PC-3 (cell line): ENCODE measurements at regions not wholly inside any gene's neighbourhood (a gene's known extent, or its start where the extent isn't known, plus 50 kb on each side); places are given as distances from the start of the nearest gene placed in this dataset.

Experiments used
- ATAC-seq: fragments of 200-7000 bp; cut with Tn5 transposase; 2 replicates; pipeline ENCODE4 v1.9.1; 2020; ENCODE audit warnings: mild to moderate bottlenecking, moderate library complexity
- BruUV-seq: library from RNA; stranded (reverse); fragments of 400-500 nt; replicated peaks from 2 replicates; lab custom pipeline; 2021; lab: Mats Ljungman, UMichigan
- CTCF ChIA-PET: fragments of 300-600 bp; sonication (Branson Sonifier 250); formaldehyde crosslinking; loops from one replicate; lab custom pipeline; 2022; ENCODE audit warnings: antibody characterized with exemption; lab: Charles Lee
- POLR2A ChIA-PET: fragments of 300-600 bp; sonication (Branson Sonifier 250); formaldehyde crosslinking; loops from one replicate; lab custom pipeline; 2022; ENCODE audit warnings: antibody characterized with exemption; ENCODE audit not compliant: unreplicated experiment; lab: Charles Lee
- DNase-seq: peaks from one replicate; pipeline ENCODE4 v3.0.0-alpha.2; 2015
- H2AFZ ChIP-seq: fragments of 300-600 bp; sonication (generic); 2 replicates; pipeline ENCODE4 v1.6.0; 2016; ENCODE audit warnings: antibody characterized with exemption, low read length
- H3F3A ChIP-seq: fragments of 300-600 bp; sonication (generic); one replicate; pipeline ENCODE4 v1.6.0; 2017; ENCODE audit warnings: antibody characterized with exemption, low read length, control low read depth, mild to moderate bottlenecking; ENCODE audit not compliant: unreplicated experiment
- H3K27ac ChIP-seq: fragments of 300-600 bp; sonication (generic); 2 replicates; pipeline ENCODE4 v1.5.1; 2016; ENCODE audit warnings: mild to moderate bottlenecking, low read length
- H3K27me3 ChIP-seq: fragments of 300-600 bp; sonication (generic); 2 replicates; pipeline ENCODE4 v1.6.1; 2016; ENCODE audit warnings: low read length, mixed read lengths
- H3K36me3 ChIP-seq: fragments of 300-600 bp; sonication (generic); 2 replicates; pipeline ENCODE4 v1.6.1; 2016; ENCODE audit warnings: low read depth, mixed run types, low read length, mixed read lengths
- H3K4me1 ChIP-seq: fragments of 300-600 bp; sonication (generic); 2 replicates; pipeline ENCODE4 v1.5.1; 2016; ENCODE audit warnings: low read length; ENCODE audit not compliant: insufficient read depth
- H3K4me2 ChIP-seq: fragments of 300-600 bp; sonication (generic); 2 replicates; pipeline ENCODE4 v1.6.0; 2016; ENCODE audit warnings: low read length
- H3K4me3 ChIP-seq: fragments of 300-600 bp; sonication (generic); 2 replicates; pipeline ENCODE4 v1.5.1; 2016; ENCODE audit warnings: mild to moderate bottlenecking, low read length, mixed read lengths
- H3K79me2 ChIP-seq: fragments of 300-600 bp; sonication (generic); 2 replicates; pipeline ENCODE4 v1.6.1; 2017; ENCODE audit warnings: low read length, mixed read lengths
- H3K9ac ChIP-seq: fragments of 300-600 bp; sonication (generic); 2 replicates; pipeline ENCODE4 v1.6.0; 2016; ENCODE audit warnings: mild to moderate bottlenecking, low read length
- H3K9me2 ChIP-seq: fragments of 300-600 bp; sonication (generic); replicated peaks from 2 replicates; pipeline ENCODE4 v1.6.1; 2016; ENCODE audit warnings: mixed run types, low read length, mixed read lengths
- H3K9me3 ChIP-seq: fragments of 300-600 bp; sonication (generic); 2 replicates; pipeline ENCODE4 v1.6.1; 2016; ENCODE audit warnings: low read length, mixed read lengths
- H4K20me1 ChIP-seq: fragments of 300-600 bp; sonication (generic); 2 replicates; pipeline ENCODE4 v1.6.1; 2016; ENCODE audit warnings: low read length, mixed read lengths
- EZH2 ChIP-seq: fragments of 300-600 bp; sonication (generic); IDR thresholded peaks from one replicate; pipeline ENCODE4 v1.6.1; 2017; ENCODE audit warnings: antibody characterized with exemption, mild to moderate bottlenecking, low read length; ENCODE audit not compliant: unreplicated experiment
- EZH2phosphoT487 ChIP-seq: fragments of 300-600 bp; sonication (generic); IDR thresholded peaks from 2 replicates; pipeline ENCODE4 v1.6.1; 2018; ENCODE audit warnings: mild to moderate bottlenecking, antibody characterized with exemption, low read length, borderline replicate concordance
- intact Hi-C: fragments of 100-400 bp; cut with micrococcal nuclease; formaldehyde crosslinking; loops from 2 replicates; pipeline ENCODE4 v1.9.0; 2023
- TF ChIP-seq, protein P1 (sequence below): fragments of 300-600 bp; sonication (generic); conservative IDR thresholded peaks from 2 replicates; pipeline ENCODE4 v1.5.1; 2017; ENCODE audit warnings: antibody characterized with exemption, low read depth, mild to moderate bottlenecking, low read length

- no peak overlapping the region for H3K4me2 ChIP-seq
- DNase-seq (no peak), ATAC-seq (no peak)
- H3K9me3 ChIP-seq: no peaks in the 10 kb centered on the region
- POLR2A ChIA-PET: no interaction called here
- H3K27me3 ChIP-seq: no peaks in the 10 kb centered on the region
- H3K36me3 ChIP-seq: no peaks in the 10 kb centered on the region
- CTCF ChIA-PET: no interaction called here
- H3K79me2 ChIP-seq: no peaks in the 10 kb centered on the region
- no peaks in the 10 kb centered on the region for H3K9me2 ChIP-seq
- H3K27ac ChIP-seq: no peak overlapping the region
- H4K20me1 ChIP-seq: no peaks in the 10 kb centered on the region
- H3F3A ChIP-seq: no peaks in the 10 kb centered on the region
- intact Hi-C loops: no loop called here
- no peak overlapping the region for H2AFZ ChIP-seq
- no peak overlapping the region for H3K9ac ChIP-seq
- TF ChIP-seq EZH2phosphoT487 (no peak), EZH2 (no peak)
- TF ChIP-seq, protein P1, sequence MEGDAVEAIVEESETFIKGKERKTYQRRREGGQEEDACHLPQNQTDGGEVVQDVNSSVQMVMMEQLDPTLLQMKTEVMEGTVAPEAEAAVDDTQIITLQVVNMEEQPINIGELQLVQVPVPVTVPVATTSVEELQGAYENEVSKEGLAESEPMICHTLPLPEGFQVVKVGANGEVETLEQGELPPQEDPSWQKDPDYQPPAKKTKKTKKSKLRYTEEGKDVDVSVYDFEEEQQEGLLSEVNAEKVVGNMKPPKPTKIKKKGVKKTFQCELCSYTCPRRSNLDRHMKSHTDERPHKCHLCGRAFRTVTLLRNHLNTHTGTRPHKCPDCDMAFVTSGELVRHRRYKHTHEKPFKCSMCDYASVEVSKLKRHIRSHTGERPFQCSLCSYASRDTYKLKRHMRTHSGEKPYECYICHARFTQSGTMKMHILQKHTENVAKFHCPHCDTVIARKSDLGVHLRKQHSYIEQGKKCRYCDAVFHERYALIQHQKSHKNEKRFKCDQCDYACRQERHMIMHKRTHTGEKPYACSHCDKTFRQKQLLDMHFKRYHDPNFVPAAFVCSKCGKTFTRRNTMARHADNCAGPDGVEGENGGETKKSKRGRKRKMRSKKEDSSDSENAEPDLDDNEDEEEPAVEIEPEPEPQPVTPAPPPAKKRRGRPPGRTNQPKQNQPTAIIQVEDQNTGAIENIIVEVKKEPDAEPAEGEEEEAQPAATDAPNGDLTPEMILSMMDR: no peak
- no TSS peak for BruUV-seq
- no peak overlapping the region for H3K4me3 ChIP-seq
- H3K4me1 ChIP-seq: no peaks in the 10 kb centered on the region
These were observed 77.2 kb upstream of the ARSJ start for GRCh38 chr4:114056599-114056998.

DNA sequence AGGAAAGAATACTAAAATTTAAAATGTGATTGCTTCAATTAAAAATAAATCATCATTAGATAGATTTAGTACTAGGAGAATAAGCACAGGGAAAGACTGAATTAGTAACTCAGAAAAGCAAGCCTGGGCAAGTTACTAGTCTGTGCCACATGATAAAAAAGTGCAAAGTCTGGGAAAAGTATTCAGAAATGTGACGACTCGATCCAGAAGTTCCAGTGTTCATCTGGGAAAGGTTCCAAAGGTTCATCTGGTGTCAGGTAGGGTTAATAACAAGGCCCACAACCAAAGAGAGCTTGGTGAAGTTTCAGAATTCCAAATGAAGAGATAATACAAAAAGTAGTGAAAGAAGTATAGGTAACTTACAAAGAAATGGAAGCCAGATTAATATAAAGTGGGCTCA lies 78.3 kb upstream of the ARSJ start:
- no peak for ATAC-seq
- no peak overlapping the region for H2AFZ ChIP-seq
- H3K27me3 ChIP-seq: no peaks in the 10 kb centered on the region
- H3K9me3 ChIP-seq: no peaks in the 10 kb centered on the region
- TF ChIP-seq EZH2: no peak
- TF ChIP-seq, protein P1: no peak
- TF ChIP-seq EZH2phosphoT487: no peak
- H3K9ac ChIP-seq: no peak overlapping the region
- no peaks in the 10 kb centered on the region for H3K9me2 ChIP-seq
- no TSS peak for BruUV-seq
- no peak overlapping the region for H3K4me2 ChIP-seq
- H3K4me3 ChIP-seq: no peak overlapping the region
- H3F3A ChIP-seq: no peaks in the 10 kb centered on the region
- CTCF ChIA-PET: no interaction called here
- no peak for DNase-seq
- H3K36me3 ChIP-seq: no peaks in the 10 kb centered on the region
- H3K79me2 ChIP-seq: no peaks in the 10 kb centered on the region
- no peak overlapping the region for H3K27ac ChIP-seq
- intact Hi-C loops: no loop called here
- POLR2A ChIA-PET: no interaction called here
- no peaks in the 10 kb centered on the region for H4K20me1 ChIP-seq
- no peaks in the 10 kb centered on the region for H3K4me1 ChIP-seq

DNA sequence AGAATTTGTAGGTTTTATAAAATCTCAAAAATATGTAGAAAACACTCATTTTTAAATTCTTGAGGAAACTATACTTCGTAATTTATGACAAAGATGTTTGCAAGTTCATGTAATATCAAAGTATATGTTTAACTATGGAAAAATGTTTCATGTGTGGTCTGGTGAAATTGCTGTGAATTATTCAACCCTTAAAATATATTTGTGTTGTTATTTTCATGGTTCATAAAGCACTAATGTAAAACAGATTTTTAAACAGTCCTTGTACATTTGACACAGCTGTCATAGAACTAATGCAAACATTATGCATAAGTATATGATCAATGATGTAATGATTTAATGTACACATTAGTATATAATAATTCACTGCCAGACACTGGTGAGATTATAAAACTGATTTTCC lies 83.1 kb upstream of the ARSJ start:
- Histone ChIP-seq H3K4me2 (no peak overlapping the region), H3K79me2 (no peaks in the 10 kb centered on the region), H3K4me3 (no peak overlapping the region), H3K27me3 (no peaks in the 10 kb centered on the region), H3K9me3 (no peaks in the 10 kb centered on the region), H3K4me1 (no peaks in the 10 kb centered on the region), H3K9ac (no peak overlapping the region), H4K20me1 (no peaks in the 10 kb centered on the region), H3F3A (no peaks in the 10 kb centered on the region), H3K9me2 (no peaks in the 10 kb centered on the region), H2AFZ (no peak overlapping the region), H3K27ac (no peak overlapping the region), H3K36me3 (no peaks in the 10 kb centered on the region)
- CTCF ChIA-PET: no interaction called here
- TF ChIP-seq EZH2 (no peak), EZH2phosphoT487 (no peak)
- TF ChIP-seq, protein P1: no peak
- ATAC-seq (no peak), DNase-seq (no peak)
- no TSS peak for BruUV-seq
- POLR2A ChIA-PET: no interaction called here
- intact Hi-C loops: no loop called here
